Stimulated activated CD4-positive, alpha-beta T cell treated with anti-CD3 and anti-CD28 coated beads, Interleukin-15, amount 100 ng/mL, for 1 hour (primary cell): ENCODE measurements at regions not wholly inside any gene's neighbourhood (a gene's known extent, or its start where the extent isn't known, plus 50 kb on each side); places are given as distances from the start of the nearest gene placed in this dataset.
"Not testable (repeated sequence)": the region's sequence is repeated elsewhere in the genome, so short reads cannot be mapped to it uniquely, and the experiment has no call there.

Source experiments
- DNase-seq, 2 donors: peaks; one replicate each; pipeline ENCODE4 v3.0.0-alpha.2; 2020; ENCODE audit warnings: low read depth in 1 of 2, low spot score in 1 of 2

GRCh38 chr16:26856791-26857190 lies 209.9 kb upstream of the C16orf82 start:
- no peak for DNase-seq

DNA sequence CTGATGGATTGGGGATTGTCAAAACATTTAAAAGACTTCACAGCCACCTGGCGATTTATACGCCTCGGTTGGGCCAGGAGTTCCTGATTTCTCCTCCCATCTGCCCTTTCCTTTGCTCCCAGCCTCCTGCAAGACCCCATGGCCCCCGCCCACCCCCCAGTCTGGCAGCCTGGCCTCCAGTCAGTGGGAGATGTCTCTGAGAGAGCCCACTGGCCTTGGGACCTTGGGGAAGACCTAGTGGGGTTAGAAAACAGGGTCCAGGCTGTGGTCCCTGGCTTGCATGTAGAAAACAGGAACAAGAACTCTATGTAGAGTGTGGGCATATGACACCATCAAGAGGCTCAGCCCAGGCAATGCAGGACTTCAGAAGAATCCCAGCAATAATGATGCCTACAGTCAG lies 209.4 kb upstream of the C16orf82 start:
- DNase-seq: no peak

DNA sequence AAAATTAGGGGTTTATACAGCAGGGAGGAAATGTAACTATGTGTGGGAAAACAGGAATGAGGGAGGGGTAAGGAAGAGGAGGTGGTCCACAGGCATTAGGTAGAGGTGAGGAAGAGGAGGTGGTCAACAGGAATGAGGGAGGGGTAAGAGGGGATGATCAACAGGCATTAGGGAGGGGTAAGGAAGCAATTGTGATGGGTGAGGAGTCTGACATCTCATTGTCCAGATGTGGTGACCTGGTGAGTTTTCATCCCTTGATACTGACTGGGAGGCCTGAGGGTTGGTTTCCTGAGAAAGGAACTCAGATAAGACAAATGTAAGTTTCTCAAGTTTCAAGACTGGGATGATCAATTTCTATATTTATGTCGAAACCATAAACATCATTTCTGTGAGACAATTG lies 206.2 kb upstream of the C16orf82 start:
- DNase-seq: no peak

DNA sequence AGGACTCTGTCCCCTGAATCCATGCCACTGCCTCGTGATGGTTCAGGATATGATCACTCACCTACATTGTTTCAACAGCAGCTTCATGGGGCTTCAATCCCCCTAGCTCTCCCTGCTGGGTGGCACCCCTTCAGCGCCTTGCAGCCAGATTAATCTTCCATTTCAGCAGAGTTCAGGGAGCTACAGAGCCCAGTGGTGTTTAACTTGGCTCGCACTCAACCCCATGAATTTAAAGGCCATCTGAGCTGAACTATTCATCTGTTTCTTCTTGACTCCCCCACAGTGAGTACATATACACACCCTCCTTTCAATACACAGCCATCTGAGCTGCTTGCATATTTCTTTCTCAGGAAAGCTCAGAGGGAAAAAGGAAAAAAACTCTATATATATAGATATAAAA lies 202.8 kb upstream of the C16orf82 start:
- DNase-seq: no peak

DNA sequence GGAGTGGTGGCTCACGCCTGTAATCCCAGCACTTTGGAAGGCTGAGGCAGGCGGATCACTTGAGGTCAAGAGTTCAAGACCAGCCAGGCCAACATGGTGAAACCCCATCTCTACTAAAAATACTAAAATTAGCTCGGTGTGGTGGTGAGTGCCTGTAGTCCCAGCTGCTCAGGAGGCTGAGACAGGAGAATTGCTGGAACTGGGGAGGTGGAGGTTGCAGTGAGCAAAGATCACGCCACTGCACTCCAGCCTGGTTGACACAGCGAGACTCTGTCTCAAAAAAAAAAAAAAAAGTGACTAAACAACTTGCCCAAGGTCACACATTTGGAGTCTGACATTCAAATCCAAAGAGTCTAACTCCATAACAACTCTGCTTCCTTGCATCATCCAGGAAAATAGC lies 192.4 kb upstream of the C16orf82 start:
- DNase-seq: not testable (repeated sequence)

- no peak for DNase-seq
These were observed 189.3 kb upstream of the C16orf82 start for GRCh38 chr16:26877421-26877820.

GRCh38 chr16:26885674-26886073 lies 181.1 kb upstream of the C16orf82 start:
- DNase-seq: no peak

- DNase-seq: no peak
These were observed 177.0 kb upstream of the C16orf82 start for GRCh38 chr16:26889740-26890139.

- no peak for DNase-seq
These were observed 168.5 kb upstream of the C16orf82 start for GRCh38 chr16:26898200-26898599.

DNA sequence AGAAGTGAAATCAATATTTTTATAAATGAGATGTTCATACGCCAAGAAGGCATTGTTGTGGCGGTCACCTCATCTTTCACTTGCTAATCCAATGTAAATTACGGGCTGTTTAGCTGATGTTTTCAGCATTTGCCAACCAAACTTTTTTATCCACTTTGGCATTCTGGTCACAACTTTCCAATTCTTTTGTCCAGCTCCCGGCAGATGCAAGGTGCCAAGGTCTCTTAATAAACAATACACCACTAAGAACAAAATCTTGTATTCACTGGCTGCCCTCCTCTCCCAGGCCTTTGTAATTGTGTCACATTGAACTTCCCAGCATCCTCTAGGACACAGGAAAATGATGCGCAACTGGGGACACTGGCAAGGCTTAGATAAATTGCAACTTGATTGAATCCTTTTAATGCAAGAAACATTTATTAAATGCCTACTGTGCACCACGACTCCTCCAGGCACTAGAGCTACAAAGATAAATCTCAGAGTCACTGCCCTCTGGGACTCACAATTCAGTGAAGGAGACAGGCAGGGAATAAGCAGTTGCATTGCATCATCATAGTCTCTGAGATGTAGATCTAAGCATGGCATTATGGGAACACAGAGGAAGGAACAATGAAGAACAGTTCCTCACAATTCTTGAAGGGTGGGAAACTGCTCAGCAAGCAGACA lies 165.4 kb upstream of the C16orf82 start:
- DNase-seq: no peak

DNA sequence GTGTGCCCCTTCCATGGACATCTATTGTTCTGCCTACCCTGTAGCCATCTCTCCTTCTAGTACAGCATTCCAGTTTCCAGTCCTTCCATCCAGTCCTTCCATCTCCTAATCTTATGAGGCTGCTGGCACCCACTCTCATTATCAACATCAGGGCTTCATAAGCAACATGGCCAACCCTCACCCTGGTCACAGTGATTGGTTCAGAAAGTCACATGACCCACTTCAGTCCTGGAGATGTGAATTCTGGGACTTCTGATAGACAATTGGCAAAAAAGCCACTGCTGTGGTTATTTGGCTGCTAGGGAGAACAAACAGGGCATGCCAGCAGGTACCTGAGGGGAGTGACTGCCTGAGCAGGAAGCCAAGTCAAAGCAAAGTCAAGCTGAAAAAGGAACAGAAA lies 164.7 kb upstream of the C16orf82 start:
- no peak for DNase-seq

GRCh38 chr16:26905336-26905735 lies 161.4 kb upstream of the C16orf82 start:
- DNase-seq: no peak

GRCh38 chr16:26909623-26910022 lies 157.1 kb upstream of the C16orf82 start:
- DNase-seq: no peak

- no peak for DNase-seq
These were observed 155.3 kb upstream of the C16orf82 start for GRCh38 chr16:26911436-26911835.

DNA sequence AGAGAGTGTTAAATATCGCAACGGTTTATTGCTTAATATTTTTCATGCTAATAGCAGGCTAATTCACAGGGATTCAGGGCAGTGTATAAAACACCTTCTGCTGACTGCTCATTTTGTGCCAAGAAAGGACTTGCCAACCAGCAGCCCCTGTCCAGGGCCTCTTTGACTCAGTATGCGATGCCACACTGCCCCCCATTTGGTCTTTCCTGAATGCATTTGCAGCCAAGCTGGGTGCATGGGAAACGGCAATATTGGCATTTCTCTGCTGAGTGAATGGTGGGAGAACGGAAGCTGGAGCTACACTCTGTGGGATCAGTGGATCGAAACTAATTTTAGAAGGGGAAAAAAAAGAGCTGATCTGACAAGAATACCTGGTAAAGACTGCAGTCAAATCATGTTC lies 152.9 kb upstream of the C16orf82 start:
- no peak for DNase-seq

DNA sequence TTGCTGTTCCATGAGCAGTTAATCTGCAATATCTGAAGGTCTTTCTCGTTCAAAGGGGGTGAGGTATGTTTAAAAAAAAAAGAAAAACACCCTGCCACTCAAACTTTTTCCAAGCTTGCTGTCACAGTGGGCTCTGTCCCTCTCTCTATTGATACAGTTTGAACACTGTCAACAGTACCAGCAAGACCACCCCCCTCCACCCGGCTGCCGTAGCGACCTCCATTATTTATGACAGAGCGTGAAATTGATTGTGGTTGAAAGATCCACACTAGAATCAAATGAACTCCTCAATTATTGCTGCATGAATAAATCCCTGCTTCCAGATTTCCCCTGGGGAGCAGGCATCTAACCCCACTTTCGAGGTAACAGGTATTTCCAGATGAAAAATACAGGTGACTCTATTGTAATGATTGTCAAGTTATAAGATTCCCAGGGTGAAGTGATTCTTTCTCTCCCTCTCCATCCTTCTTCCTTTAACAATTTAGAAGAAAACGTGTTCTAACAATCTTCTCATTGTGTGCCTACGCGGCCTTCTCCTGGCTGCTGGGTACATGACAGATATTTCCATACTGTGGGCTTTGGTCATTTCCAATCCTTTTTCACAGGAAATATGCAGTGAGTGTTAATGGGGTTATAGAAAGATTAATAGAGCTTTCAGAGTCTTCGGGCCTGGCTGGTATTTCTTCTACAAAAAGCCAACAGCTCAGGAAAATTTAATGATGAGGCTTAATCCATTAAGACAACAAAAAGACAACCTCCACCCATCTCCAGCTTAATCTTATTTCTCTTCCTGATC lies 135.7 kb upstream of the C16orf82 start:
- DNase-seq: no peak

GRCh38 chr16:26950636-26951035 lies 116.1 kb upstream of the C16orf82 start:
- DNase-seq: no peak

DNA sequence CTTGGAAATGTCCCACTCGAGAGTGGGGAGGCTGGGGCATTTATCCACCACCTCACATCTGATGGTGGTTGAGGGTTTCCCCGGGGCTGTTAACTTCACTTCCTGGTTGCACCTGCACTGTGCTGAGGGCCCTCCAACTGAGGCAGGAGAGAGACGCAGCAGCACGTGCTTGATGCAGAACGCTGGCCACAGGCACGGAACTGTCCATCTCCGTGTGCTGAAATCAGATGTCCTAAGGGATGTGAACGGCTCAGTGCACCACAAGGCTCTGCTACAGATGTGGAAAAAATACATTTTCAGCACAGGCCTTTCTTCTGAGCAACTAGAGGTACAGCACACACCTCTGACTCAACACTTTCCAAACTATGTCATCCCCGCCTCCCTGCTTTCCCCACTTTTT lies 114.8 kb upstream of the C16orf82 start:
- no peak for DNase-seq

DNA sequence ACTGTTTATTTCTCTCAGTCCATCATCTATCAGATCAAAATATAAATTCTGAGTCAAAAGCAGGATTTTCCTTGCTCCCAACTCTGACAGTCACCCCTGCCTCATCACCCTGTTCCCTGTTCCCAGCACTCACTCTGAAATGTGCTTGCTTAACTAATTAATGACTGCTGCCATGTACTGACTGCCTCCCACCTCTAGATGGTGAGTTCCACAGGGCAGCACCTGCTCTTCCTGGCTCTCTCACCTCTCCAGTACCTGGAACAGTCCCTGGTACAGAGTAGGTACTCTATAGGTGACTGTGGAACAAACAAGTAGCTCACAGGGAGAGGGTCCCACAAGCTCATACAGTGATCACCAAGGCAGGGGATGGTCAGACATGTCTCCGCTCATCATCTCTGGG lies 114.3 kb upstream of the C16orf82 start:
- no peak for DNase-seq

- no peak for DNase-seq
These were observed 109.4 kb upstream of the C16orf82 start for GRCh38 chr16:26957283-26957859.

DNA sequence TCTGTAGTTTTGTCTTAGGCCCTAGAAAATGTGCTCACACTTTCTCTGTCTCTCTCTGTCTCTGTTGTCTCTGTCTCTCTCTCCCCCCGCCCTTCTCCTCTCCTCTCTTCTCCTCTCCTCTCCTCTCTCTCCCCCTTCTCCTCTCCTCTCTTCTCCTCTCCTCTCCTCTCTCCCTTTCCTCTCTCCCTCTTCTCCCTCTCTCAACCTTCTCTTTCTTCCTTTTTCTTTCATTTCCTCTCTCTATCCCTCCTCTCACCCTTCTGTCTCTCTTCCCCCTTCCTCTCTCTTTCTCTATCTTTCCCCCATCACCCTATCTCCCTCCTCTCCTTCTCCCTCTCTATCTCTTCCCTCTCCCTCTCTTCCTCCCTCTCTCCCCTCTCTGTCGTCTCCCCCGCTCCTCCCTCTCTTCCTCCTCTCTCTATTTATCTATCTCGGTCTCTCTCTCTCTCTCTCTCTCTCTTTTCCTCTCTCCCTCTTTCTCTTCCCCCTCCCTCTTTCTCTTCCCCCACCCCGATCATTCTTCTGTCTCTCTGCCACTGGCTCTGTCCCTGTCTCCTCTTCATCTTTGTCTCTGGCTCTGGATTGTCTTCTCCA lies 107.2 kb upstream of the C16orf82 start:
- DNase-seq: no peak

DNA sequence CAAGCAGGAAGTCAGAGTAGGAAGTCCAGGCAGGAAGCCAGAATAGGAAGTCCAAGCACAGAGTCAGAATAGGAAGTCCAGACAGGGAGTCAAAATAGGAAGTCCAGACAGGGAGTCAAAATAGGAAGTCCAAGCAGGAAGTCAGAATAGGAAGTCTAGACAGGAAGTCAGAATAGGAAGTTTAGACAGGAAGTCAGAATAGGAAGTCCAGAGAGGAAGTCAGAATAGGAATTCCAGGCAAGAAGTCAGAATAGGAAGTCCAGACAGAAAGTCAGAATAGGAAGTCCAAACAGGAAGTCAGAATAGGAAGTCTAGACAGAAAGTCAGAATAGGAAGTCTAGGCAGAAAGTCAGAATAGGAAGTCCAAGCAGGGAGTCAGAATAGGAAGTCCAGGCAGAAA lies 105.3 kb upstream of the C16orf82 start:
- DNase-seq: no peak
